ENCODE measurements at regions not wholly inside any gene's neighbourhood (a gene's known extent, or its start where the extent isn't known, plus 50 kb on each side); places are given as distances from the start of the nearest gene placed in this dataset.
"Not testable (repeated sequence)": the region's sequence is repeated elsewhere in the genome, so short reads cannot be mapped to it uniquely, and the experiment has no call there.

GRCh38 chr5:30347858-30348257, 845.6 kb upstream of the CDH6 start:
- ATAC-seq: no peak

GRCh38 chr5:30345539-30346345, 847.7 kb upstream of the CDH6 start:
- not testable (repeated sequence) for ATAC-seq

- no peak for ATAC-seq
Measured at GRCh38 chr5:30343707-30344106, 849.8 kb upstream of the CDH6 start.

- ATAC-seq: no peak
Measured at GRCh38 chr5:30341466-30341865, 852.0 kb upstream of the CDH6 start.

- ATAC-seq: no peak
Measured at GRCh38 chr5:30337084-30337573, 856.4 kb upstream of the CDH6 start.

- ATAC-seq: no peak
Measured at GRCh38 chr5:30331534-30331933, 862.0 kb upstream of the CDH6 start.

- no peak for ATAC-seq
Measured at GRCh38 chr5:30325795-30326194, 867.7 kb upstream of the CDH6 start.

- ATAC-seq: no peak
Measured at GRCh38 chr5:30324083-30324482, 869.4 kb upstream of the CDH6 start.

- no peak for ATAC-seq
Measured at GRCh38 chr5:30287890-30288289, 905.6 kb upstream of the CDH6 start.

- no peak for ATAC-seq
Measured at GRCh38 chr5:30279237-30279636, 914.2 kb upstream of the CDH6 start.

- ATAC-seq: no peak
Measured at GRCh38 chr5:30267026-30267425, 926.5 kb upstream of the CDH6 start.

GRCh38 chr5:30239331-30240022, 954.0 kb upstream of the CDH6 start:
- ATAC-seq: no peak

GRCh38 chr5:30237189-30237588, 956.3 kb upstream of the CDH6 start:
- ATAC-seq: no peak

GRCh38 chr5:30209755-30210154, 983.7 kb upstream of the CDH6 start:
- no peak for ATAC-seq

GRCh38 chr5:30197662-30198061, 995.8 kb upstream of the CDH6 start:
- ATAC-seq: no peak

GRCh38 chr5:30195036-30195435, 998.5 kb upstream of the CDH6 start:
- no peak for ATAC-seq

- no peak for ATAC-seq
Measured at GRCh38 chr5:30194595-30194994, 998.9 kb upstream of the CDH6 start.

GRCh38 chr5:30183795-30184194, 1009.7 kb upstream of the CDH6 start:
- ATAC-seq: no peak

GRCh38 chr5:30156156-30156555, 1037.3 kb upstream of the CDH6 start:
- no peak for ATAC-seq

- ATAC-seq: no peak
Measured at GRCh38 chr5:30152431-30152830, 1041.1 kb upstream of the CDH6 start.

GRCh38 chr5:30150231-30150630, 1043.3 kb upstream of the CDH6 start:
- no peak for ATAC-seq

- no peak for ATAC-seq
Measured at GRCh38 chr5:30149526-30149925, 1044.0 kb upstream of the CDH6 start.

GRCh38 chr5:30147976-30148375, 1045.5 kb upstream of the CDH6 start:
- no peak for ATAC-seq

- not testable (repeated sequence) for ATAC-seq
Measured at GRCh38 chr5:30144059-30144458, 1049.4 kb upstream of the CDH6 start.
